Liver (tissue), 8 donors: ENCODE measurements at regions not wholly inside any gene's neighbourhood (a gene's known extent, or its start where the extent isn't known, plus 50 kb on each side); places are given as distances from the start of the nearest gene placed in this dataset.

Experiments used
- DNase-seq: peaks from one replicate; pipeline ENCODE4 v3.0.0-alpha.2; 2017; ENCODE audit warnings: low spot score
- H3K27ac ChIP-seq, 2 donors: one replicate each; pipeline ENCODE4 v1.7.0; 2013; ENCODE audit warnings: inconsistent platforms in 2 of 2, low read length in 2 of 2, control low read depth in 1 of 2, low read depth in 1 of 2, mild to moderate bottlenecking in 1 of 2
- H3K27me3 ChIP-seq, 4 donors: one replicate each; pipeline versions ENCODE4 v1.6.1 to v1.7.0; 2013; ENCODE audit warnings: low read length in 3 of 4, inconsistent platforms in 1 of 4, mild to moderate bottlenecking in 1 of 4, moderate library complexity in 1 of 4; ENCODE audit not compliant: control insufficient read depth in 4 of 4, insufficient read depth in 4 of 4
- H3K36me3 ChIP-seq, 4 donors: one replicate each; pipeline versions ENCODE4 v1.6.1 to v1.7.0; 2013; ENCODE audit warnings: low read length in 3 of 4, mild to moderate bottlenecking in 3 of 4, low read depth in 1 of 4, moderate library complexity in 1 of 4; ENCODE audit not compliant: control insufficient read depth in 4 of 4, insufficient read depth in 3 of 4
- H3K4me1 ChIP-seq, 4 donors: one replicate each; pipeline versions ENCODE4 v1.6.1 to v1.7.0; 2013; ENCODE audit warnings: low read length in 3 of 4, mild to moderate bottlenecking in 3 of 4, moderate library complexity in 1 of 4; ENCODE audit not compliant: control insufficient read depth in 4 of 4, insufficient read depth in 4 of 4
- H3K4me3 ChIP-seq, 3 donors: one replicate each; pipeline versions ENCODE4 v1.6.1 to v1.7.0; 2013; ENCODE audit warnings: low read length in 3 of 3, control low read depth in 1 of 3, low read depth in 1 of 3, mild to moderate bottlenecking in 1 of 3
- H3K9ac ChIP-seq, 2 donors: one replicate each; pipeline ENCODE4 v1.7.0; 2013; ENCODE audit warnings: low read length in 2 of 2, mild to moderate bottlenecking in 2 of 2, moderate library complexity in 2 of 2, control low read depth in 1 of 2, low read depth in 1 of 2
- H3K9me3 ChIP-seq, 4 donors: one replicate each; pipeline versions ENCODE4 v1.6.1 to v1.7.0; 2013; ENCODE audit warnings: low read length in 3 of 4; ENCODE audit not compliant: control insufficient read depth in 4 of 4
- EGR1 ChIP-seq, 2 donors: IDR thresholded peaks; 2 replicates each; pipeline ENCODE4 v1.6.1; 2016 to 2018; ENCODE audit warnings: antibody characterized with exemption in 2 of 2, low read depth in 2 of 2
- FOXA1 ChIP-seq: IDR thresholded peaks from 2 replicates; pipeline ENCODE4 v1.6.1; 2016; ENCODE audit warnings: antibody characterized with exemption
- FOXA2 ChIP-seq: IDR thresholded peaks from 2 replicates; pipeline ENCODE4 v1.6.1; 2016; ENCODE audit warnings: antibody characterized with exemption
- GABPA ChIP-seq, 2 donors: IDR thresholded peaks in 1 of 2; conservative IDR thresholded peaks in 1 of 2; 2 replicates each; pipeline ENCODE4 v1.6.1; 2016; ENCODE audit warnings: antibody characterized with exemption in 2 of 2, mild to moderate bottlenecking in 1 of 2, moderate library complexity in 1 of 2
- HNF4G ChIP-seq: IDR thresholded peaks from 2 replicates; pipeline ENCODE4 v1.6.1; 2016; ENCODE audit warnings: antibody characterized with exemption
- NR2F2 ChIP-seq: IDR thresholded peaks from 2 replicates; pipeline ENCODE4 v1.6.1; 2016; ENCODE audit warnings: antibody characterized with exemption
- RAD21 ChIP-seq, 2 donors: IDR thresholded peaks; 2 replicates each; pipeline ENCODE4 v1.6.1; 2016; ENCODE audit warnings: antibody characterized with exemption in 2 of 2, mild to moderate bottlenecking in 2 of 2
- RXRA ChIP-seq, 2 donors: IDR thresholded peaks; 2 replicates each; pipeline ENCODE4 v1.6.1; 2017 to 2018; ENCODE audit warnings: antibody characterized with exemption in 2 of 2, mild to moderate bottlenecking in 1 of 2
- SP1 ChIP-seq: IDR thresholded peaks from 2 replicates; pipeline ENCODE4 v1.6.1; 2018; ENCODE audit warnings: antibody characterized with exemption, mild to moderate bottlenecking
- TAF1 ChIP-seq: conservative IDR thresholded peaks from 2 replicates; pipeline ENCODE4 v1.6.1; 2016; ENCODE audit warnings: antibody characterized with exemption, mild to moderate bottlenecking
- YY1 ChIP-seq: IDR thresholded peaks from 2 replicates; pipeline ENCODE4 v1.6.1; 2016; ENCODE audit warnings: antibody characterized with exemption, mild to moderate bottlenecking
- WGBS: extraction: QIAGEN DNeasy Blood & Tissue Kit; methylation state at CpG from one replicate; pipeline ENCODE4 v1.1.7; 2013; 5-methylcytosine and 5-hydroxymethylcytosine counted together
- TF ChIP-seq, protein P1 (sequence below): IDR thresholded peaks from 2 replicates; pipeline ENCODE4 v1.6.1; 2016; ENCODE audit warnings: antibody characterized with exemption, mild to moderate bottlenecking
- TF ChIP-seq, protein P2 (sequence below): fragments of 150-350 bp; IDR thresholded peaks from 2 replicates; pipeline ENCODE4 v1.5.1; 2017; ENCODE audit warnings: improper control_type of control experiment, low read depth, low read length; ENCODE audit not compliant: missing input control
- TF ChIP-seq, protein P3 (sequence below): IDR thresholded peaks from 2 replicates; pipeline ENCODE4 v1.6.1; 2016; ENCODE audit warnings: antibody characterized with exemption
- donor health status: healthy.
- donor health status: healthy.
- donor health status: healthy.
- donor health status: healthy.
- donor health status: healthy.

DNA sequence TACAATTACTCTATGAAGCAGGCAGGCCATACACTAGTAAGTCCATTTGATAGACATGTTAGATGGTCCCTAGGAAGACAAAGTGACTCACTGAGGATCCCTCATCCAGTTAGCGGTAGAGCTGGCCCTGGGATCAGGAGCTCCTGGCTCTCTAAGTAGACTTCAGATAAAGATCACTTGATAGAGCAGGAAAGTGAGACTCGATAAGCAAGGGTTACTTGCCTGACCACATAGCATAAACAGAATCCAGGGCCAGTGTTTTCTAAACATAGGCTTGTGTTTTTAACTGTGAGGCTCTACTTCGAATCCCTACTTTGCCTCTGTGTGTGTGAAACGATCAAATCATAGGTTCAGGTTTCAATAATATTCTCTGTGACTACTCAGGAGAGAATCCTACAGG lies 355.2 kb upstream of the TRIB2 start (continued):
- TF ChIP-seq, protein P1, sequence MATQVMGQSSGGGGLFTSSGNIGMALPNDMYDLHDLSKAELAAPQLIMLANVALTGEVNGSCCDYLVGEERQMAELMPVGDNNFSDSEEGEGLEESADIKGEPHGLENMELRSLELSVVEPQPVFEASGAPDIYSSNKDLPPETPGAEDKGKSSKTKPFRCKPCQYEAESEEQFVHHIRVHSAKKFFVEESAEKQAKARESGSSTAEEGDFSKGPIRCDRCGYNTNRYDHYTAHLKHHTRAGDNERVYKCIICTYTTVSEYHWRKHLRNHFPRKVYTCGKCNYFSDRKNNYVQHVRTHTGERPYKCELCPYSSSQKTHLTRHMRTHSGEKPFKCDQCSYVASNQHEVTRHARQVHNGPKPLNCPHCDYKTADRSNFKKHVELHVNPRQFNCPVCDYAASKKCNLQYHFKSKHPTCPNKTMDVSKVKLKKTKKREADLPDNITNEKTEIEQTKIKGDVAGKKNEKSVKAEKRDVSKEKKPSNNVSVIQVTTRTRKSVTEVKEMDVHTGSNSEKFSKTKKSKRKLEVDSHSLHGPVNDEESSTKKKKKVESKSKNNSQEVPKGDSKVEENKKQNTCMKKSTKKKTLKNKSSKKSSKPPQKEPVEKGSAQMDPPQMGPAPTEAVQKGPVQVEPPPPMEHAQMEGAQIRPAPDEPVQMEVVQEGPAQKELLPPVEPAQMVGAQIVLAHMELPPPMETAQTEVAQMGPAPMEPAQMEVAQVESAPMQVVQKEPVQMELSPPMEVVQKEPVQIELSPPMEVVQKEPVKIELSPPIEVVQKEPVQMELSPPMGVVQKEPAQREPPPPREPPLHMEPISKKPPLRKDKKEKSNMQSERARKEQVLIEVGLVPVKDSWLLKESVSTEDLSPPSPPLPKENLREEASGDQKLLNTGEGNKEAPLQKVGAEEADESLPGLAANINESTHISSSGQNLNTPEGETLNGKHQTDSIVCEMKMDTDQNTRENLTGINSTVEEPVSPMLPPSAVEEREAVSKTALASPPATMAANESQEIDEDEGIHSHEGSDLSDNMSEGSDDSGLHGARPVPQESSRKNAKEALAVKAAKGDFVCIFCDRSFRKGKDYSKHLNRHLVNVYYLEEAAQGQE = no peak
- TF ChIP-seq EGR1 (IDR thresholded peaks at IDR 0.05; ENCODE audit: low read depth in 2 of 2) (no peak), YY1 (no peak), RXRA (IDR thresholded peaks at IDR 0.05) (no peak), NR2F2 (no peak), SP1 (no peak)

DNA sequence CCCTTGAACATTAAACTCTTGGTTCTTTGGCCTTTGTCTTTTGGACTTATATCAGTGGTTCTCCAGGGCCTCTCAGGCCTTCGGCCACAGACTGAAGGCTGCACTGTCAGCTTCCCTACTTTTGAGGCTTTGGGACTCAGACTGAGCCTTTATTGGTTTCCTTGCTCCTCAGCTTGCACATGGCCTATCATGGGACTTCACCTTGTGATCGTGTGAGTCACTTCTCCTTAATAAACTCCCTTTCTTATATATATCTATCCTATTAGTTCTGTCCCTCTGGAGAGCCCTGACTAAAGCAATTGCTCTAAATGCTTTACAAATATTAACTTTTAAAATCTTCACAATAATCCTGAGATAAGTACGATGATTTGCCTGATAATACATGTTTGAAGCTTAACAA lies 353.6 kb upstream of the TRIB2 start:
- H3K4me1 ChIP-seq = no peaks in the 10 kb centered on the region
- H3K4me3 ChIP-seq = no peak overlapping the region
- no peak for TF ChIP-seq FOXA2
- TF ChIP-seq, protein P2, sequence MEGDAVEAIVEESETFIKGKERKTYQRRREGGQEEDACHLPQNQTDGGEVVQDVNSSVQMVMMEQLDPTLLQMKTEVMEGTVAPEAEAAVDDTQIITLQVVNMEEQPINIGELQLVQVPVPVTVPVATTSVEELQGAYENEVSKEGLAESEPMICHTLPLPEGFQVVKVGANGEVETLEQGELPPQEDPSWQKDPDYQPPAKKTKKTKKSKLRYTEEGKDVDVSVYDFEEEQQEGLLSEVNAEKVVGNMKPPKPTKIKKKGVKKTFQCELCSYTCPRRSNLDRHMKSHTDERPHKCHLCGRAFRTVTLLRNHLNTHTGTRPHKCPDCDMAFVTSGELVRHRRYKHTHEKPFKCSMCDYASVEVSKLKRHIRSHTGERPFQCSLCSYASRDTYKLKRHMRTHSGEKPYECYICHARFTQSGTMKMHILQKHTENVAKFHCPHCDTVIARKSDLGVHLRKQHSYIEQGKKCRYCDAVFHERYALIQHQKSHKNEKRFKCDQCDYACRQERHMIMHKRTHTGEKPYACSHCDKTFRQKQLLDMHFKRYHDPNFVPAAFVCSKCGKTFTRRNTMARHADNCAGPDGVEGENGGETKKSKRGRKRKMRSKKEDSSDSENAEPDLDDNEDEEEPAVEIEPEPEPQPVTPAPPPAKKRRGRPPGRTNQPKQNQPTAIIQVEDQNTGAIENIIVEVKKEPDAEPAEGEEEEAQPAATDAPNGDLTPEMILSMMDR = no peak
- no peak for TF ChIP-seq GABPA (IDR thresholded peaks at IDR 0.05 in 1 of 2, conservative IDR thresholded peaks at IDR 0.05 in 1 of 2)
- no peak for TF ChIP-seq TAF1
- TF ChIP-seq NR2F2 = no peak
- TF ChIP-seq, protein P3, sequence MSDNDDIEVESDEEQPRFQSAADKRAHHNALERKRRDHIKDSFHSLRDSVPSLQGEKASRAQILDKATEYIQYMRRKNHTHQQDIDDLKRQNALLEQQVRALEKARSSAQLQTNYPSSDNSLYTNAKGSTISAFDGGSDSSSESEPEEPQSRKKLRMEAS = no peak
- no peak for TF ChIP-seq YY1
- TF ChIP-seq, protein P1 = no peak
- TF ChIP-seq HNF4G = no peak
- TF ChIP-seq FOXA1 = no peak
- no peak for TF ChIP-seq RXRA (IDR thresholded peaks at IDR 0.05)
- no peak for TF ChIP-seq RAD21 (IDR thresholded peaks at IDR 0.05)
- no peaks in the 10 kb centered on the region for H3K36me3 ChIP-seq
- no peaks in the 10 kb centered on the region for H3K9me3 ChIP-seq
- DNase-seq = no peak
- H3K27me3 ChIP-seq = no peaks in the 10 kb centered on the region
- WGBS = 91% methylated on average over 3 of the region's 3 CpGs
- no peak overlapping the region for H3K9ac ChIP-seq
- no peak overlapping the region for H3K27ac ChIP-seq
